ENCODE measurements at regions not wholly inside any gene's neighbourhood (a gene's known extent, or its start where the extent isn't known, plus 50 kb on each side); places are given as distances from the start of the nearest gene placed in this dataset.
"Not testable (repeated sequence)": the region's sequence is repeated elsewhere in the genome, so short reads cannot be mapped to it uniquely, and the experiment has no call there.

DNA sequence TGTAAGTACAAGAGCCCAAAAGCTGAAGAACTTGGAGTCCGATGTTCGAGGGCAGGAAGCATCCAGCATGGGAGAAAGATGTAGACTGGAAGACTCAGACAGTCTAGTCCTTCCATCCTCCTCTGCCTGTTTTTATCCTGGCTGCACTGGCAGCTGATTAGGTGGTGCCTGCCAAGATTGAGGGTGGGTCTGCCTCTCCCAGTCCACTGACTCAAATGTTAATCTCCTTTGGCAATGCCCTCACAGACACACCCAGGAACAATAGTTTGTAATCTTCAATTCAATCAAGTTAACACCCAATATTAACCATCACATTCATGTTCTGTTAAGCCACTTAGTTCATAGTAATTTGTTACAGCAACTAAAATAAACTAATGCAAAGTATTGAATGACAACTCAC lies 904.4 kb upstream of the HS3ST1 start:
- DNase-seq (ENCODE audit: low spot score), result not testable (repeated sequence)

GRCh38 chr4:12324965-12325364 lies 896.3 kb upstream of the HS3ST1 start:
- no peak for DNase-seq (ENCODE audit: low spot score)

DNA sequence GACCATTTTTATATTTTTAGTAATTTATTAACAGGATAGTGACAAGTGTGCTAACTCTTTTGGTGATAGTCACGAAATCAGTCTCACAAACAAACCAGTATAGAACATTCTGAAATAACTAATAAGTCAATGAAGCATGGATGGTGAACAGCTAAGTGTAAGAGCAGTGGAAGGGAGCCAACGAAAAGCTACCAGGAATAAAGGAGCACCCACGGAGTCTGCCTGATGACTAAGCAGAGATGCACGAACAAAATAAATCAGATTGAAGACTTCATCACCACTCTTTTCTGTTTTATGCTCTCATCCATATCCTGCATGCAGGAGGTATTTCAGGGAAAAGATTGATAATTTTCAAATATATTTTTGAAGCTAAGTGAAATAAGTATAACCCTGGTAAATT lies 891.1 kb upstream of the HS3ST1 start:
- DNase-seq (ENCODE audit: low spot score), result no peak

DNA sequence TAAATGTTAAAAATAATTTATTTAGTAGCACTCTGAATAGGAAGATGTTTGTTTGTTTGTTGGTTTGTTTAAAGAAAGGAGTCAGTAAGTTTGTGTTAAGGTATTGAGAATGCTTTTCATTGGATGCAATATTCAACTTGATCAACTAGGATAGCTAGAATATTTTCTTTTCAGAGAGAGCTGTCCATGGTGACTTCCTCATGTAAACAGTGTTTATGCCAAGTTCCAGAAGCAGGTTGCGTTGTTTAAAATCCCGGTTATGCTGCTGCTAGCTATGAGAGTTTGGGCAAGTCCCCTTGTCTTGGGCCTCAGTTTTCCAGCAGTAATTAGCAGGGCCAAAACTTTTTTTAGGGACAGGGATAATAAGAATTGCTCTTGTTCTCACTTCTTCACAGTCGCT lies 876.2 kb upstream of the HS3ST1 start:
- no peak for DNase-seq (ENCODE audit: low spot score)

GRCh38 chr4:12296366-12296765 lies 867.7 kb upstream of the HS3ST1 start:
- DNase-seq (ENCODE audit: low spot score), result no peak

GRCh38 chr4:12293906-12294525 lies 865.3 kb upstream of the HS3ST1 start:
- no peak for DNase-seq (ENCODE audit: low spot score)

GRCh38 chr4:12286351-12286750 lies 857.7 kb upstream of the HS3ST1 start:
- DNase-seq (ENCODE audit: low spot score), result no peak

DNA sequence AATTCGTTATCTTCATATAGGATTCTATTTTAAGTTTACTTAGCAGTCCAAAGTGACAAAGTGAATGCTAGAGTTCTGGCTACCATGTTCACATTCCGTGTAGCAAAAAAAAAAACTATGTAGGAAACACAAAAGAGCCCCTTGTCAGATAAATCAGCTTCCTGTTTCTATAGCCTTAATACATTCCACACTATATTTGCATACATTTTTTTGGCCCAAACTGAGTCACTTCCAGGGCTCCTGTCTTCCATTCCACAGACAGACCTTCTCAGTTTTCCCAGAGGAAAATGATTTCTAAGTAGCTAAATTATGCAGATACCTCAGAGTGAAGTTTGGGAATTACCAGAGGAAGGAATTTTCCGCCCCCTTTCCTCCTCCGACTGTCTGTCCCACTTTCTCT lies 841.9 kb upstream of the HS3ST1 start:
- no peak for DNase-seq (ENCODE audit: low spot score)

GRCh38 chr4:12265554-12265953 lies 836.9 kb upstream of the HS3ST1 start:
- no peak for DNase-seq (ENCODE audit: low spot score)

GRCh38 chr4:12260453-12260852 lies 831.8 kb upstream of the HS3ST1 start:
- DNase-seq (ENCODE audit: low spot score), result no peak

DNA sequence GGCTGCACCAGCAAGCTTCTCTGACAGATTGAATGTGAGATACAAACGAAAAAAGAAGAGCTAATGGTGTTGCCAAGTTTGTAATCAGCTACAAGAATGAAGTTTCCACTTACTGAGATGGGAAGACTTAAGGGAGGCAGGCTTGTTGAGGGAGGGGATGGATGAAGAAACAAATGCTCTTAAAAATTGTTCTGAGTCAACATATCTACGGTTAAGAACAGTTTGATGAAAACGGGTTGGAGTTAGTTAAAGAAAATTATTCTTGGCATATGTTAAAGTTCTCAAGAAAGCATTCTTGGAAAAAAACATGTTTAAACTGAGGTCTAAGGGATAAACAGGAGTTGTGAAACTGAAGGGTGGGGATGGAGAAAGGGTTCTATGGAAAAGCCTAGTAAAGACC lies 816.3 kb upstream of the HS3ST1 start:
- no peak for DNase-seq (ENCODE audit: low spot score)

- no peak for DNase-seq (ENCODE audit: low spot score)
Observed at GRCh38 chr4:12242354-12242753, 813.7 kb upstream of the HS3ST1 start.

- no peak for DNase-seq (ENCODE audit: low spot score)
Observed at GRCh38 chr4:12239897-12240636, 811.4 kb upstream of the HS3ST1 start.

DNA sequence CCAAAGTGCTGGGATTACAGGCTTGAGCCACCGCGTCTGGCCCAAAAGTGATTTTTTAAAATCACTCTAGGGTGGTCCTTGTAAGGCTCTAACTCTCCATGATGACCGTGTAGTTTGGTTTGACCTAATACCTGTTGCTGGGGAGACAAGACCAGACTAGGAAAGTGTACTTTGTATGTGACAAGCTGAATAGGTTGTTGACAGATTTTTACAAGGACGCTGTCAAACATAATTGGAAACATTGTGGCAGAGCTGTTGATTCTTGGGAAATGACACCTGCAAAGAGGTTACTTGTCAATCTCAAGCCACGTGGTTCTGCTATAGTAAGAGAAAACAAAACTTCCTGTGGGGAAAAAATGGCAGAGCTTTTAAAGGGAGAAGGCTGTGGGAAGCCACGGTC lies 802.4 kb upstream of the HS3ST1 start:
- DNase-seq (ENCODE audit: low spot score), result no peak

GRCh38 chr4:12221031-12221430 lies 792.3 kb upstream of the HS3ST1 start:
- no peak for DNase-seq (ENCODE audit: low spot score)

DNA sequence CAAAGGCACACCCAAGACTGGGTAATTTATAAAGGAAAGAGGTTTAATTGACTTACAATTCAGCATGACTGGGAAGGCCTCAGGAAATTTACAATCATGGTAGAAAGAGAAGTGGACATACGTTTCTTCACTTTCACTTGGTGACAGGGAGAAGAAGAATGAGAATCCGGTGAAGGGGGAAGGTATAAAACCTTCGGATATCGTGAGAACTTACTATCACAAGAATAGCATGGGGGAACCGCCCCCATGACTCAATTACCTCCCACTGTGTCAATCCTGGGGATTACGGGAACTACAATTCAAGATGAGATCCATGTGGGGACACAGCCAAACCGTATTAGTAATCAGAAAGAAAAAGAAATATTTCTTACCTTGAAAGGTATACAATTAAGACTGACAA lies 782.9 kb upstream of the HS3ST1 start:
- DNase-seq (ENCODE audit: low spot score), result no peak

- DNase-seq (ENCODE audit: low spot score), result no peak
Observed at GRCh38 chr4:12207396-12207795, 778.7 kb upstream of the HS3ST1 start.

DNA sequence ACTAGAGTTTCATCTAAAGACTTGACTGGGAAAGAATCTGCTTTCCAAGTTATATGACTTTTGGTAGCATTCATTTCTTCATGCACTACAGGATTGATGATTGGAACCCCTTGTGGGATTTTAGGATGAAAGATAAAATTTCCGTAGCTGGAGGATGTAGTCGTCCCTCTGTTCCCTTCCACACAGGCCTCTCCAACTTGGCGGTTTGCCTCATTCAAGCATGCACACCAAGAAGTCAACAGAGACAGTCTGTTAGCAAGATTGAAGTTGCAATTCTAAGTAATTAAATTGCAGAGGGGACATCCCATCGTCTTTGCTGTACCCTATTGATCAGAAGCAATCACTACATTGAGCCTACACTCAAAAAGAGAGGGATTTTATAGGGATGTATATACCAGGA lies 777.4 kb upstream of the HS3ST1 start:
- no peak for DNase-seq (ENCODE audit: low spot score)

GRCh38 chr4:12203945-12204344 lies 775.3 kb upstream of the HS3ST1 start:
- DNase-seq (ENCODE audit: low spot score), result no peak

DNA sequence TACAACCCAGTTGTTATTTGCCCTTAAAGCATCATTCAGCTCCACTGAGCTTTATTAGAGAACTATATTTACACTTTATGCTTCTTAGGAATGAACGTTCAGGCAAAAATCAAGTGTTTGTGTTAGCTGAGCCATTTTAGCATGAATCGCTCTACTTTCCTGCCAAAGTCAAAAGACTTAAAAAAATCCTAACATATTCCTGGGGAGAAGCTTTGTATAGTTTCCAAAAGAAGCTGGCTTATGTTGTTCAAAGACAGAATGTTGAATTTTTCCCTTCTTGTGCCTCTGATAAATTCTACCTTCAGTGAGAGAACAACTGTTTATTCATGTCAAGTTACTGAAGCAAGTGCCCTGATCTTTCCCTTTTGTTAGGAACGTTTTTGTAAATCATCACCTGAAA lies 771.5 kb upstream of the HS3ST1 start:
- DNase-seq (ENCODE audit: low spot score), result no peak

GRCh38 chr4:12186526-12186925 lies 757.8 kb upstream of the HS3ST1 start:
- DNase-seq (ENCODE audit: low spot score), result no peak

DNA sequence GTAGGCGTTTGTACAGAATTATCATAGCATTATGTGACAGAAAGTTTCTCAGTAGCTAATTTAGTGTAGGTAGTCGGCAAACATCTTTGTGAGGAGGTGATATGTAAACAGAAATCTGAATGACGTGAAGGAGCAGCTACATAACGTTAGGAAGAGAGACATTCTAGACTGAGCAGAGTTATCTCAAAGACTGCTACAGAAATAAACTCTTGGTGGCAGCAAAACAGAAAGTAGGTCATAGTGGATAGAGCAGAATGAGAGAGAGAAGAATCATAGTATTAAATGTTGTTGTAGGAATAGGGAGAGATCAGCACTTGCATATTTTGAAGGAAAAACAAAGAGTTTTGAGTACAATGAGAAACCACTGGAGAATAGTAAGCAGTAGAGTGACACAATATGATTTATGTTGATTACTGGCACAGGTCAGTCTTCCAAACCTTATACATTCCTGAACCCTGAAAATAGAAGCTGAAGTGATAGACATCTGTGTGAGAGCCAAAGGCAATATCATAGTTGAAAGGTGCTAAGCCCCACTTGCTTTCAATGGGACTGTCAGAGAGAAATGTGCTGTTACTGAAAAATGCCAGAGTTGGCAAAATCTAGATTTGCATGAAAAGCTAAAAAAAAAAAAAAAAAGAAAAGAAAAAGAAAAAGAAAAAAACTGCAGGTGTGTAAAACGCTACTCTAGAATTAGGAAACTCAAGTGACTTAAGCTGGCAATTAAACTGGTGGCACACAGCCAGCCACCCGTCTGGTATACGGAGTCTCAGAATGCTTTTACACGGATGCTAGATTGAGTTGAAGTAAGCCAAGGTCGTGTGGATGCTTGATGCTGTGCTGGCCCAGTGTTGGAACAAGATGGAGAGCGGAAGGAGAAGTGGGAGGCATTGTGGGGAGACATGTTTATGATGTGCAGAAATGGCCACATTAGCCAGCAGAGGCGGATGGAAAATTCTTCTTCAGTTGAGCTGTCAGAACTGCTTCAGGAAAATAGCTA lies 750.2 kb upstream of the HS3ST1 start:
- no peak for DNase-seq (ENCODE audit: low spot score)

DNA sequence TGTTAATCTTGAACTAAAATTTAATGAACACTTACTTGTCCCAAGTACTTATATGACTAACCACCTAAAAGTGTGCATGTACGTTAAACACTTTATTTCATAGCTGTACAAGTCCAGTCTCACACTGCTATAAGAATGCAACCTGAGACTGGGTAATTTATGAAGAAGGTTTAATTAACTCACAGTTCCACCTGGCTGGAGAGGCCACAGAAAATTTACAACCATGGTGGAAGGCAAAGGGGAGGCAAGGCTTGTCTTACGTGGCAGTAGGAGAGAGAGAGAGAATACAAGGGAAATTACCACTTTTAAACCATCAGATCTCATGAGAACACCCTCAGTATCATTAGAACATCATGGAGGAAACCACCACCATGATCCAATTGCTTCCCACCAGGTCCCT lies 748.7 kb upstream of the HS3ST1 start:
- no peak for DNase-seq (ENCODE audit: low spot score)
